PC-3 (cell line): ENCODE measurements at regions not wholly inside any gene's neighbourhood (a gene's known extent, or its start where the extent isn't known, plus 50 kb on each side); places are given as distances from the start of the nearest gene placed in this dataset.

Experiments
- ATAC-seq: fragments of 200-7000 bp; cut with Tn5 transposase; 2 replicates; pipeline ENCODE4 v1.9.1; 2020; ENCODE audit warnings: mild to moderate bottlenecking, moderate library complexity
- BruUV-seq: library from RNA; stranded (reverse); fragments of 400-500 nt; replicated peaks from 2 replicates; lab custom pipeline; 2021; lab: Mats Ljungman, UMichigan
- CTCF ChIA-PET: fragments of 300-600 bp; sonication (Branson Sonifier 250); formaldehyde crosslinking; loops from one replicate; lab custom pipeline; 2022; ENCODE audit warnings: antibody characterized with exemption; lab: Charles Lee
- POLR2A ChIA-PET: fragments of 300-600 bp; sonication (Branson Sonifier 250); formaldehyde crosslinking; loops from one replicate; lab custom pipeline; 2022; ENCODE audit warnings: antibody characterized with exemption; ENCODE audit not compliant: unreplicated experiment; lab: Charles Lee
- DNase-seq: peaks from one replicate; pipeline ENCODE4 v3.0.0-alpha.2; 2015
- H2AFZ ChIP-seq: fragments of 300-600 bp; sonication (generic); 2 replicates; pipeline ENCODE4 v1.6.0; 2016; ENCODE audit warnings: antibody characterized with exemption, low read length
- H3F3A ChIP-seq: fragments of 300-600 bp; sonication (generic); one replicate; pipeline ENCODE4 v1.6.0; 2017; ENCODE audit warnings: antibody characterized with exemption, low read length, control low read depth, mild to moderate bottlenecking; ENCODE audit not compliant: unreplicated experiment
- H3K27ac ChIP-seq: fragments of 300-600 bp; sonication (generic); 2 replicates; pipeline ENCODE4 v1.5.1; 2016; ENCODE audit warnings: mild to moderate bottlenecking, low read length
- H3K27me3 ChIP-seq: fragments of 300-600 bp; sonication (generic); 2 replicates; pipeline ENCODE4 v1.6.1; 2016; ENCODE audit warnings: low read length, mixed read lengths
- H3K36me3 ChIP-seq: fragments of 300-600 bp; sonication (generic); 2 replicates; pipeline ENCODE4 v1.6.1; 2016; ENCODE audit warnings: low read depth, mixed run types, low read length, mixed read lengths
- H3K4me1 ChIP-seq: fragments of 300-600 bp; sonication (generic); 2 replicates; pipeline ENCODE4 v1.5.1; 2016; ENCODE audit warnings: low read length; ENCODE audit not compliant: insufficient read depth
- H3K4me2 ChIP-seq: fragments of 300-600 bp; sonication (generic); 2 replicates; pipeline ENCODE4 v1.6.0; 2016; ENCODE audit warnings: low read length
- H3K4me3 ChIP-seq: fragments of 300-600 bp; sonication (generic); 2 replicates; pipeline ENCODE4 v1.5.1; 2016; ENCODE audit warnings: mild to moderate bottlenecking, low read length, mixed read lengths
- H3K79me2 ChIP-seq: fragments of 300-600 bp; sonication (generic); 2 replicates; pipeline ENCODE4 v1.6.1; 2017; ENCODE audit warnings: low read length, mixed read lengths
- H3K9ac ChIP-seq: fragments of 300-600 bp; sonication (generic); 2 replicates; pipeline ENCODE4 v1.6.0; 2016; ENCODE audit warnings: mild to moderate bottlenecking, low read length
- H3K9me2 ChIP-seq: fragments of 300-600 bp; sonication (generic); replicated peaks from 2 replicates; pipeline ENCODE4 v1.6.1; 2016; ENCODE audit warnings: mixed run types, low read length, mixed read lengths
- H3K9me3 ChIP-seq: fragments of 300-600 bp; sonication (generic); 2 replicates; pipeline ENCODE4 v1.6.1; 2016; ENCODE audit warnings: low read length, mixed read lengths
- H4K20me1 ChIP-seq: fragments of 300-600 bp; sonication (generic); 2 replicates; pipeline ENCODE4 v1.6.1; 2016; ENCODE audit warnings: low read length, mixed read lengths
- CTCF ChIP-seq: fragments of 300-600 bp; sonication (generic); conservative IDR thresholded peaks from 2 replicates; pipeline ENCODE4 v1.5.1; 2017; ENCODE audit warnings: antibody characterized with exemption, low read depth, mild to moderate bottlenecking, low read length
- EZH2 ChIP-seq: fragments of 300-600 bp; sonication (generic); IDR thresholded peaks from one replicate; pipeline ENCODE4 v1.6.1; 2017; ENCODE audit warnings: antibody characterized with exemption, mild to moderate bottlenecking, low read length; ENCODE audit not compliant: unreplicated experiment
- EZH2phosphoT487 ChIP-seq: fragments of 300-600 bp; sonication (generic); IDR thresholded peaks from 2 replicates; pipeline ENCODE4 v1.6.1; 2018; ENCODE audit warnings: mild to moderate bottlenecking, antibody characterized with exemption, low read length, borderline replicate concordance
- intact Hi-C: fragments of 100-400 bp; cut with micrococcal nuclease; formaldehyde crosslinking; loops from 2 replicates; pipeline ENCODE4 v1.9.0; 2023

GRCh38 chr21:16519644-16520043, 789.9 kb downstream of the USP25 start:
- H3K36me3 ChIP-seq, result no peaks in the 10 kb centered on the region
- intact Hi-C loops, result no loop called here
- CTCF ChIA-PET, result no interaction called here

GRCh38 chr21:16522548-16522947, 792.8 kb downstream of the USP25 start:
- no peak overlapping the region for H3K9ac ChIP-seq
- no peaks in the 10 kb centered on the region for H3K36me3 ChIP-seq
- intact Hi-C loops, result no loop called here
- no TSS peak for BruUV-seq
- H3K4me3 ChIP-seq, result no peak overlapping the region
- no peaks in the 10 kb centered on the region for H3K27me3 ChIP-seq
- H3K9me3 ChIP-seq, result no peaks in the 10 kb centered on the region
- DNase-seq, result no peak
- no peak overlapping the region for H3K4me2 ChIP-seq
- ATAC-seq, result no peak
- H4K20me1 ChIP-seq, result no peaks in the 10 kb centered on the region
- no peaks in the 10 kb centered on the region for H3K4me1 ChIP-seq
- H3K79me2 ChIP-seq, result no peaks in the 10 kb centered on the region
- no peaks in the 10 kb centered on the region for H3K9me2 ChIP-seq
- TF ChIP-seq CTCF, result no peak
- no peak for TF ChIP-seq EZH2phosphoT487
- TF ChIP-seq EZH2, result no peak
- CTCF ChIA-PET, result no interaction called here
- H3F3A ChIP-seq, result no peaks in the 10 kb centered on the region
- POLR2A ChIA-PET, result no interaction called here
- no peak overlapping the region for H2AFZ ChIP-seq
- no peak overlapping the region for H3K27ac ChIP-seq

More at GRCh38 chr21:16519644-16520043, 789.9 kb downstream of the USP25 start:
- H3K79me2 ChIP-seq, result no peaks in the 10 kb centered on the region
- POLR2A ChIA-PET, result no interaction called here
- no peak for DNase-seq
- no peaks in the 10 kb centered on the region for H4K20me1 ChIP-seq
- TF ChIP-seq EZH2 (no peak), CTCF (no peak), EZH2phosphoT487 (no peak)
- H3F3A ChIP-seq, result no peaks in the 10 kb centered on the region
- no peaks in the 10 kb centered on the region for H3K9me3 ChIP-seq
- no peak overlapping the region for H3K9ac ChIP-seq
- no peak overlapping the region for H3K27ac ChIP-seq
- no peaks in the 10 kb centered on the region for H3K9me2 ChIP-seq
- no peak overlapping the region for H2AFZ ChIP-seq
- H3K4me3 ChIP-seq, result no peak overlapping the region
- H3K4me2 ChIP-seq, result no peak overlapping the region
- no peak for ATAC-seq
- no TSS peak for BruUV-seq
- no peaks in the 10 kb centered on the region for H3K4me1 ChIP-seq
- H3K27me3 ChIP-seq, result no peaks in the 10 kb centered on the region

- no peak overlapping the region for H3K4me2 ChIP-seq
- no peak for DNase-seq
- no peak overlapping the region for H3K27ac ChIP-seq
- no peak overlapping the region for H2AFZ ChIP-seq
- BruUV-seq, result no TSS peak
- no peaks in the 10 kb centered on the region for H3K36me3 ChIP-seq
- H3K9me3 ChIP-seq, result 0 out of 2 replicates have a peak, but pooled peaks cover 4% of the 10 kb centered on the region
- H3K9me2 ChIP-seq, result no peaks in the 10 kb centered on the region
- ChIA-PET POLR2A (no interaction called here), CTCF (no interaction called here)
- H3K79me2 ChIP-seq, result no peaks in the 10 kb centered on the region
- intact Hi-C loops, result no loop called here
- H4K20me1 ChIP-seq, result no peaks in the 10 kb centered on the region
- H3F3A ChIP-seq, result no peaks in the 10 kb centered on the region
- ATAC-seq, result no peak
- H3K9ac ChIP-seq, result no peak overlapping the region
- H3K4me3 ChIP-seq, result no peak overlapping the region
- H3K4me1 ChIP-seq, result no peaks in the 10 kb centered on the region
- TF ChIP-seq EZH2phosphoT487 (no peak), EZH2 (no peak), CTCF (no peak)
- H3K27me3 ChIP-seq, result no peaks in the 10 kb centered on the region
These were observed 800.9 kb downstream of the USP25 start for GRCh38 chr21:16530656-16531055.
